Endothelial cell (in vitro differentiated cells): ENCODE measurements at regions not wholly inside any gene's neighbourhood (a gene's known extent, or its start where the extent isn't known, plus 50 kb on each side); places are given as distances from the start of the nearest gene placed in this dataset.

Source experiments
- DNase-seq: peaks from one replicate; pipeline ENCODE4 v3.0.0; 2021; ENCODE audit warnings: low spot score
- H3K27ac Mint-ChIP-seq: one replicate; pipeline ENCODE4 v1.8.0; 2021; ENCODE audit warnings: mixed read lengths, inconsistent platforms; ENCODE audit not compliant: unreplicated experiment
- H3K27me3 Mint-ChIP-seq: one replicate; pipeline ENCODE4 v1.8.0; 2021; ENCODE audit warnings: mild to moderate bottlenecking, moderate library complexity, mixed read lengths, inconsistent platforms; ENCODE audit not compliant: unreplicated experiment
- H3K36me3 Mint-ChIP-seq: one replicate; pipeline ENCODE4 v1.8.0; 2021; ENCODE audit warnings: mild to moderate bottlenecking, low read depth, mixed read lengths, inconsistent platforms; ENCODE audit not compliant: unreplicated experiment
- H3K4me1 Mint-ChIP-seq: one replicate; pipeline ENCODE4 v1.8.0; 2021; ENCODE audit warnings: mild to moderate bottlenecking, mixed read lengths, inconsistent platforms; ENCODE audit not compliant: unreplicated experiment
- H3K4me3 Mint-ChIP-seq: one replicate; pipeline ENCODE4 v1.8.0; 2021; ENCODE audit warnings: mild to moderate bottlenecking, mixed read lengths, inconsistent platforms; ENCODE audit not compliant: unreplicated experiment
- H3K9me3 Mint-ChIP-seq: one replicate; pipeline ENCODE4 v1.8.0; 2021; ENCODE audit warnings: mixed read lengths, inconsistent platforms; ENCODE audit not compliant: unreplicated experiment
- TF ChIP-seq, protein P1 (sequence below): fragments of 200-600 bp; sonication (generic); IDR thresholded peaks from one replicate; pipeline ENCODE4 v1.5.0; 2021; ENCODE audit warnings: antibody characterized with exemption; ENCODE audit not compliant: unreplicated experiment

GRCh38 chr11:70948398-70948797 is 304.0 kb downstream of the SHANK2 start:
- Mint-ChIP-seq H3K27me3 (peaks cover 8% of the 10 kb centered on the region), H3K4me3 (no peak overlapping the region), H3K36me3 (peaks cover 24% of the 10 kb centered on the region), H3K9me3 (peaks cover 5% of the 10 kb centered on the region), H3K4me1 (no peaks in the 10 kb centered on the region), H3K27ac (no peak overlapping the region)
- TF ChIP-seq, protein P1, sequence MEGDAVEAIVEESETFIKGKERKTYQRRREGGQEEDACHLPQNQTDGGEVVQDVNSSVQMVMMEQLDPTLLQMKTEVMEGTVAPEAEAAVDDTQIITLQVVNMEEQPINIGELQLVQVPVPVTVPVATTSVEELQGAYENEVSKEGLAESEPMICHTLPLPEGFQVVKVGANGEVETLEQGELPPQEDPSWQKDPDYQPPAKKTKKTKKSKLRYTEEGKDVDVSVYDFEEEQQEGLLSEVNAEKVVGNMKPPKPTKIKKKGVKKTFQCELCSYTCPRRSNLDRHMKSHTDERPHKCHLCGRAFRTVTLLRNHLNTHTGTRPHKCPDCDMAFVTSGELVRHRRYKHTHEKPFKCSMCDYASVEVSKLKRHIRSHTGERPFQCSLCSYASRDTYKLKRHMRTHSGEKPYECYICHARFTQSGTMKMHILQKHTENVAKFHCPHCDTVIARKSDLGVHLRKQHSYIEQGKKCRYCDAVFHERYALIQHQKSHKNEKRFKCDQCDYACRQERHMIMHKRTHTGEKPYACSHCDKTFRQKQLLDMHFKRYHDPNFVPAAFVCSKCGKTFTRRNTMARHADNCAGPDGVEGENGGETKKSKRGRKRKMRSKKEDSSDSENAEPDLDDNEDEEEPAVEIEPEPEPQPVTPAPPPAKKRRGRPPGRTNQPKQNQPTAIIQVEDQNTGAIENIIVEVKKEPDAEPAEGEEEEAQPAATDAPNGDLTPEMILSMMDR, result no peak
- no peak for DNase-seq

- H3K27me3 Mint-ChIP-seq, result peaks cover 9% of the 10 kb centered on the region
- DNase-seq, result no peak
- peaks cover 21% of the 10 kb centered on the region for H3K36me3 Mint-ChIP-seq
- no peaks in the 10 kb centered on the region for H3K4me1 Mint-ChIP-seq
- no peak overlapping the region for H3K27ac Mint-ChIP-seq
- H3K9me3 Mint-ChIP-seq, result no peaks in the 10 kb centered on the region
- H3K4me3 Mint-ChIP-seq, result no peak overlapping the region
- TF ChIP-seq, protein P1, result no peak
These were observed 303.4 kb downstream of the SHANK2 start for GRCh38 chr11:70948855-70949531.

DNA sequence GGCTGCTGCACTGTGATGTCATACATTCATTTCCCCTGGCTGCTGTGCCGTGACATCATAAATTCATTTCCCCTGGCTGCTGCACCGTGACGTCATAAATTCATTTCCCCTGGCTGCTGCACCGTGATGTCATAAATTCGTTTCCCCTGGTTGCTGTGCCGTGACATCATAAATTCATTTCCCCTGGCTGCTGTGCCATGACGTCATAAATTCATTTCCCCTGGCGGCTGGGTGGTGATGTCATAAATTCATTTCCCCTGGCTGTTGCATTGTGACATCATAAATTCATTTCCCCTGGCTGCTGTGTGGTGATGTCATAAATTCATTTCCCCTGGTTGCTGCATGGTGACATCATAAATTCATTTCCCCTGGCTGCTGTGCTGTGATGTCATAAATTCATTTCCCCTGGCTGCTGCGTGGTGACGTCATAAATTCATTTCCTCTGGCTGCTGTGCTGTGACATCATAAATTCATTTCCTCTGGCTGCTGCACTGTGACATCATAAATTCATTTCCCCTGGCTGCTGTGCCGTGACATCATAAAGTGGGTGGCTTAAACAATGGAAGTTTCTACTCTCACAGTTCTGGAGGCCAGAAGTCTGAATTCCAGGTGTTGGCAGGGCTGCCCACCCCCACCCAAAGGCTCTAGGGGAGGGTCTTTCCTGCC is 301.1 kb downstream of the SHANK2 start:
- Mint-ChIP-seq H3K27ac (no peak overlapping the region), H3K4me1 (no peaks in the 10 kb centered on the region), H3K9me3 (no peaks in the 10 kb centered on the region), H3K4me3 (no peak overlapping the region), H3K27me3 (peaks cover 9% of the 10 kb centered on the region), H3K36me3 (peaks cover 13% of the 10 kb centered on the region)
- no peak for DNase-seq
- TF ChIP-seq, protein P1, result no peak

GRCh38 chr11:70952191-70952590 is 300.2 kb downstream of the SHANK2 start:
- Mint-ChIP-seq H3K4me3 (no peak overlapping the region), H3K9me3 (no peaks in the 10 kb centered on the region), H3K27ac (no peak overlapping the region), H3K27me3 (peaks cover 7% of the 10 kb centered on the region), H3K4me1 (no peaks in the 10 kb centered on the region), H3K36me3 (peaks cover 10% of the 10 kb centered on the region)
- TF ChIP-seq, protein P1, result no peak
- no peak for DNase-seq

DNA sequence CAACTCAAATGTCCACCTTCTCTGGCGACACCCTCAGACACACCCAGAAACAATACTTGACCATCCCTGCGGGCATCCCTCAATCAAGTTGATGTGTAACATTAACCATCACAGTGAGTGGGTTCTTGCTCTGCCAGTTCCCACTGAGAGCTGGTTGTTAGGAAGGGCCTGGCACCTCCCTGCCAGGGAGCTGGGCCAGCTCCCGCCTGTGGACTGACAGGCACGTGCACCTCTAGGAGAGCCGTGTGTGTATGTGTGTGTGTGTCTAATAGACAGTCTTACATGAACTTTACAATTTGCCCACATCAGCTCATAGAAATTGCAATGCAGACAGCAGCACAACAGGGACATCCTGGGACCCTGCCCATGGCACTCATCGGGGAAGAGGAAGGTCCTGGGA is 298.7 kb downstream of the SHANK2 start:
- no peak for DNase-seq
- Mint-ChIP-seq H3K4me3 (no peak overlapping the region), H3K27me3 (peaks cover 5% of the 10 kb centered on the region), H3K27ac (no peak overlapping the region), H3K9me3 (no peaks in the 10 kb centered on the region), H3K4me1 (no peaks in the 10 kb centered on the region), H3K36me3 (peaks cover 5% of the 10 kb centered on the region)
- TF ChIP-seq, protein P1, result no peak
